ENCODE measurements at regions not wholly inside any gene's neighbourhood (a gene's known extent, or its start where the extent isn't known, plus 50 kb on each side); places are given as distances from the start of the nearest gene placed in this dataset.

DNA sequence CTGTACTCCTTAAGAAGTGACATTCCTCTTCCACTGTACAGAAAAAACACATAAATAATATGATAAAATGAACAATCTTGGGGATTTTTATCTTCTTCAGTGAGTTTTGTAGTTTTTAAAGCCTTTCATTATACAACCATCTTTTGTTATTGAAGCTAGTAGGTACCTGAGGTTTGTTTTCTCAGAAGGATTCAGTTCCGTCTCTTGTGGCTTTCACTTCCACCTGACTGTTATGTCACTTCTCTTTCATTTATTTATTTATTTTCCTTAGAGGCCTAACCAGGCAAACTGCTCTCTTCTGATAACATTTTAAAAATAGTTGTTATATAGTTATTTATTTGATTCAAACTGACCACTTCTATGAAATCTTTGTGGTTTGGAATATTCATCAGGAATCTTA, 464.2 kb downstream of the CCDC85A start:
- TF ChIP-seq, protein P1, sequence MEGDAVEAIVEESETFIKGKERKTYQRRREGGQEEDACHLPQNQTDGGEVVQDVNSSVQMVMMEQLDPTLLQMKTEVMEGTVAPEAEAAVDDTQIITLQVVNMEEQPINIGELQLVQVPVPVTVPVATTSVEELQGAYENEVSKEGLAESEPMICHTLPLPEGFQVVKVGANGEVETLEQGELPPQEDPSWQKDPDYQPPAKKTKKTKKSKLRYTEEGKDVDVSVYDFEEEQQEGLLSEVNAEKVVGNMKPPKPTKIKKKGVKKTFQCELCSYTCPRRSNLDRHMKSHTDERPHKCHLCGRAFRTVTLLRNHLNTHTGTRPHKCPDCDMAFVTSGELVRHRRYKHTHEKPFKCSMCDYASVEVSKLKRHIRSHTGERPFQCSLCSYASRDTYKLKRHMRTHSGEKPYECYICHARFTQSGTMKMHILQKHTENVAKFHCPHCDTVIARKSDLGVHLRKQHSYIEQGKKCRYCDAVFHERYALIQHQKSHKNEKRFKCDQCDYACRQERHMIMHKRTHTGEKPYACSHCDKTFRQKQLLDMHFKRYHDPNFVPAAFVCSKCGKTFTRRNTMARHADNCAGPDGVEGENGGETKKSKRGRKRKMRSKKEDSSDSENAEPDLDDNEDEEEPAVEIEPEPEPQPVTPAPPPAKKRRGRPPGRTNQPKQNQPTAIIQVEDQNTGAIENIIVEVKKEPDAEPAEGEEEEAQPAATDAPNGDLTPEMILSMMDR (IDR thresholded peaks at IDR 0.05; ENCODE audit: poor library complexity), result no peak
- TF ChIP-seq EZH2 (IDR thresholded peaks at IDR 0.05; ENCODE audit: borderline replicate concordance), result no peak

Measured in hepatocyte (in vitro differentiated cells).